ENCODE measurements at regions not wholly inside any gene's neighbourhood (a gene's known extent, or its start where the extent isn't known, plus 50 kb on each side); places are given as distances from the start of the nearest gene placed in this dataset.

GRCh38 chr16:54443352-54443751 is 156.8 kb upstream of the IRX3 start:
- TF ChIP-seq CTCF (IDR thresholded peaks at IDR 0.05; ENCODE audit: low read depth, low read length), result no peak
- no peak overlapping the region for H3K4me3 ChIP-seq (ENCODE audit: low read depth, low read length)

GRCh38 chr16:54442864-54443263 is 156.3 kb upstream of the IRX3 start:
- no peak overlapping the region for H3K4me3 ChIP-seq (ENCODE audit: low read depth, low read length)
- TF ChIP-seq CTCF (IDR thresholded peaks at IDR 0.05; ENCODE audit: low read depth, low read length), result no peak

- TF ChIP-seq CTCF (IDR thresholded peaks at IDR 0.05; ENCODE audit: low read depth, low read length), result no peak
- H3K4me3 ChIP-seq (ENCODE audit: low read depth, low read length), result no peak overlapping the region
Observed at GRCh38 chr16:54438469-54438868, 151.9 kb upstream of the IRX3 start.

- no peak overlapping the region for H3K4me3 ChIP-seq (ENCODE audit: low read depth, low read length)
- no peak for TF ChIP-seq CTCF (IDR thresholded peaks at IDR 0.05; ENCODE audit: low read depth, low read length)
Observed at GRCh38 chr16:54437921-54438320, 151.3 kb upstream of the IRX3 start.

- H3K4me3 ChIP-seq (ENCODE audit: low read depth, low read length), result no peak overlapping the region
- no peak for TF ChIP-seq CTCF (IDR thresholded peaks at IDR 0.05; ENCODE audit: low read depth, low read length)
Observed at GRCh38 chr16:54437401-54437800, 150.8 kb upstream of the IRX3 start.

- H3K4me3 ChIP-seq (ENCODE audit: low read depth, low read length), result no peak overlapping the region
- no peak for TF ChIP-seq CTCF (IDR thresholded peaks at IDR 0.05; ENCODE audit: low read depth, low read length)
Observed at GRCh38 chr16:54436346-54436745, 149.8 kb upstream of the IRX3 start.

- TF ChIP-seq CTCF (IDR thresholded peaks at IDR 0.05; ENCODE audit: low read depth, low read length), result no peak
- H3K4me3 ChIP-seq (ENCODE audit: low read depth, low read length), result no peak overlapping the region
Observed at GRCh38 chr16:54434859-54435258, 148.3 kb upstream of the IRX3 start.

All from WI38 (cell line).